Calu3 (cell line): ENCODE measurements at regions not wholly inside any gene's neighbourhood (a gene's known extent, or its start where the extent isn't known, plus 50 kb on each side); places are given as distances from the start of the nearest gene placed in this dataset.

Source experiments
- BruUV-seq: library from RNA; stranded (reverse); fragments of 400-500 nt; replicated peaks from 2 replicates; lab custom pipeline; 2021; lab: Mats Ljungman, UMichigan
- CTCF ChIA-PET: fragments of 300-600 bp; sonication (Branson Sonifier 250); formaldehyde crosslinking; loops from one replicate; lab custom pipeline; 2022; ENCODE audit warnings: antibody characterized with exemption; lab: Charles Lee
- DNase-seq: peaks from one replicate; pipeline ENCODE4 v3.0.0; 2022
- H3K27ac Mint-ChIP-seq: one replicate; pipeline ENCODE4 v1.8.0; 2022; ENCODE audit warnings: mixed read lengths; ENCODE audit not compliant: unreplicated experiment
- H3K27me3 Mint-ChIP-seq: one replicate; pipeline ENCODE4 v1.8.0; 2022; ENCODE audit warnings: mixed read lengths; ENCODE audit not compliant: unreplicated experiment
- H3K36me3 Mint-ChIP-seq: one replicate; pipeline ENCODE4 v1.8.0; 2022; ENCODE audit warnings: mild to moderate bottlenecking, moderate library complexity, mixed read lengths; ENCODE audit not compliant: insufficient read depth, unreplicated experiment
- H3K4me1 Mint-ChIP-seq: one replicate; pipeline ENCODE4 v1.8.0; 2022; ENCODE audit warnings: mild to moderate bottlenecking, low read depth, mixed read lengths; ENCODE audit not compliant: unreplicated experiment
- H3K4me3 Mint-ChIP-seq: one replicate; pipeline ENCODE4 v1.8.0; 2022; ENCODE audit warnings: mild to moderate bottlenecking, low read depth, moderate library complexity, mixed read lengths; ENCODE audit not compliant: unreplicated experiment
- H3K9me3 Mint-ChIP-seq: one replicate; pipeline ENCODE4 v1.8.0; 2022; ENCODE audit warnings: low read depth, mixed read lengths; ENCODE audit not compliant: unreplicated experiment
- CTCF ChIP-seq: fragments of 200-600 bp; IDR thresholded peaks from one replicate; pipeline ENCODE4 v1.8.0; 2022; ENCODE audit warnings: antibody characterized with exemption; ENCODE audit not compliant: unreplicated experiment
- intact Hi-C: fragments of 100-400 bp; cut with micrococcal nuclease; formaldehyde crosslinking; loops from one replicate; pipeline ENCODE4 v1.10.0; 2022; ENCODE audit not compliant: unreplicated experiment

- H3K9me3 Mint-ChIP-seq, result peaks cover 11% of the 10 kb centered on the region
- TF ChIP-seq CTCF, result no peak
Observed at GRCh38 chr6:159331451-159331850, 162.3 kb downstream of the FNDC1 start.

GRCh38 chr6:159329081-159329480 is 159.9 kb downstream of the FNDC1 start:
- no peak for DNase-seq
- no peaks in the 10 kb centered on the region for H3K4me1 Mint-ChIP-seq
- H3K27me3 Mint-ChIP-seq, result peaks cover 38% of the 10 kb centered on the region
- peaks cover 5% of the 10 kb centered on the region for H3K9me3 Mint-ChIP-seq
- CTCF ChIA-PET, result interaction anchor here (0.6 kb wide), 1 partner anchor 356 kb away, joined by 4 read pairs; no protein-coding TSS in a partner anchor
- H3K36me3 Mint-ChIP-seq, result no peaks in the 10 kb centered on the region
- BruUV-seq, result no TSS peak
- intact Hi-C loops, result no loop called here
- H3K27ac Mint-ChIP-seq, result no peak overlapping the region
- no peak for TF ChIP-seq CTCF
- H3K4me3 Mint-ChIP-seq, result no peak overlapping the region

More at GRCh38 chr6:159331451-159331850, 162.3 kb downstream of the FNDC1 start:
- Mint-ChIP-seq H3K36me3 (no peaks in the 10 kb centered on the region), H3K27ac (no peak overlapping the region), H3K27me3 (peaks cover 38% of the 10 kb centered on the region), H3K4me1 (no peaks in the 10 kb centered on the region), H3K4me3 (no peak overlapping the region)
- intact Hi-C loops, result no loop called here
- CTCF ChIA-PET, result no interaction called here
- no peak for DNase-seq
- BruUV-seq, result no TSS peak

DNA sequence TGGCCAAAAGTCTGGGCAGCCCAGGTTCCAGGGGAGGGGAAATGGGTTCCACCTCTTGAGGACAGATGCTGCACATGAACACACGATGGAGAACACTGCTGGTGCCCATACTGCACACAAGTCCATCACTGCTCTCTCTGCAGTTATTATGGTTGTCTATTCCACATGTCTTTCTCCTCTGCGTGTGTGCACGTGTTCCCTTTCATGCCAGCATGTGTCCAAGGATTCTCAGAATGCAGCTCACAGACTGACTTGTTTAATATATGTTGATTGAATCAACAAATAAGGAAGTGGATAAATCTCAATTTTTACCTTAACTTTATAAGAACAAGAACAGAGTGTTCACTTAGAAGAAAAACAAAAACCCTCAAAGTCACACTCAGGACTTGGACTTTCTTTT is 158.9 kb downstream of the FNDC1 start:
- no peaks in the 10 kb centered on the region for H3K36me3 Mint-ChIP-seq
- H3K4me3 Mint-ChIP-seq, result no peak overlapping the region
- CTCF ChIA-PET, result no interaction called here
- H3K27ac Mint-ChIP-seq, result no peak overlapping the region
- BruUV-seq, result no TSS peak
- no peak for TF ChIP-seq CTCF
- DNase-seq, result no peak
- intact Hi-C loops, result no loop called here
- H3K9me3 Mint-ChIP-seq, result peaks cover 2% of the 10 kb centered on the region
- H3K27me3 Mint-ChIP-seq, result peaks cover 46% of the 10 kb centered on the region
- no peaks in the 10 kb centered on the region for H3K4me1 Mint-ChIP-seq

DNA sequence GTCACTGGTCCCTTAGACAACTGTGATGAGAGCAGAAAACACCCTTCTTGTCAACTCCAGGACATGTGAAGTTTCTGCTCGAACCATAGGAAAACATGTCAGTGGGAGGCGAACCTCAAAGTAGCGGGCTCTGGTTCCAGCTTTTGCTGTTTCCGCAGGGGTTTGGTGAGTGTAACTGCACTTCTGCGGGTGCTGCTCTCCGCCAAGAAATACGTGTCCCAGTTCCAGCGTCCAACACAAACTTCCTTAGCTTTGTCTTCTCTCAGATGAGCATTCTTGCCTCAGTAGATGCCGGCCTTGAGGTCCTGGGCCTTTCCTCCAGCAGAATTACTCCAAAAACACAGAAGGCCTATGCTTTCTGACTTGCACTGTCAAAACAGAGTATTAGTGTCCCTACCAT is 156.3 kb downstream of the FNDC1 start:
- Mint-ChIP-seq H3K27ac (no peak overlapping the region), H3K4me3 (no peak overlapping the region), H3K36me3 (no peaks in the 10 kb centered on the region), H3K4me1 (no peaks in the 10 kb centered on the region), H3K27me3 (peaks cover 72% of the 10 kb centered on the region), H3K9me3 (no peaks in the 10 kb centered on the region)
- intact Hi-C loops, result no loop called here
- no TSS peak for BruUV-seq
- CTCF ChIA-PET, result no interaction called here
- no peak for TF ChIP-seq CTCF
- DNase-seq, result no peak

- Mint-ChIP-seq H3K9me3 (no peaks in the 10 kb centered on the region), H3K4me1 (no peaks in the 10 kb centered on the region), H3K36me3 (no peaks in the 10 kb centered on the region), H3K27me3 (peaks cover 80% of the 10 kb centered on the region), H3K27ac (no peak overlapping the region), H3K4me3 (no peak overlapping the region)
- CTCF ChIA-PET, result no interaction called here
- no peak for DNase-seq
- no peak for TF ChIP-seq CTCF
- BruUV-seq, result no TSS peak
- intact Hi-C loops, result no loop called here
Observed at GRCh38 chr6:159324596-159324995, 155.4 kb downstream of the FNDC1 start.
